Fibroblast of skin of scalp (primary cell): ENCODE measurements at regions not wholly inside any gene's neighbourhood (a gene's known extent, or its start where the extent isn't known, plus 50 kb on each side); places are given as distances from the start of the nearest gene placed in this dataset.

Source experiments
- DNase-seq: peaks from one replicate; pipeline ENCODE4 v3.0.0-alpha.2; 2013

- DNase-seq = no peak
Observed at GRCh38 chr9:107213080-107213479, 70.0 kb upstream of the RAD23B start.

- DNase-seq = peak; percentile 85
Observed at GRCh38 chr9:107213561-107214028, 69.5 kb upstream of the RAD23B start.

GRCh38 chr9:107214381-107214780, 68.7 kb upstream of the RAD23B start:
- DNase-seq = no peak

- DNase-seq = peak; percentile 53
Observed at GRCh38 chr9:107214915-107215314, 68.2 kb upstream of the RAD23B start.

- DNase-seq = peak; percentile 9
Observed at GRCh38 chr9:107215381-107215780, 67.7 kb upstream of the RAD23B start.

GRCh38 chr9:107216329-107216728, 66.8 kb upstream of the RAD23B start:
- no peak for DNase-seq

GRCh38 chr9:107218829-107219485, 64.1 kb upstream of the RAD23B start:
- no peak for DNase-seq

GRCh38 chr9:107219486-107220077, 63.5 kb upstream of the RAD23B start:
- no peak for DNase-seq

- no peak for DNase-seq
Observed at GRCh38 chr9:107221321-107221720, 61.8 kb upstream of the RAD23B start.

- peak; percentile 12 for DNase-seq
Observed at GRCh38 chr9:107222020-107222522, 61.0 kb upstream of the RAD23B start.

GRCh38 chr9:107223381-107223780, 59.7 kb upstream of the RAD23B start:
- no peak for DNase-seq

- no peak for DNase-seq
Observed at GRCh38 chr9:107224252-107224651, 58.8 kb upstream of the RAD23B start.

GRCh38 chr9:107226421-107226820, 56.7 kb upstream of the RAD23B start:
- no peak for DNase-seq

GRCh38 chr9:107227774-107228173, 55.3 kb upstream of the RAD23B start:
- no peak for DNase-seq

GRCh38 chr9:107228496-107229039, 54.5 kb upstream of the RAD23B start:
- no peak for DNase-seq

- DNase-seq = no peak
Observed at GRCh38 chr9:107229241-107229741, 53.8 kb upstream of the RAD23B start.
